IMR-90 (cell line): ENCODE measurements at regions not wholly inside any gene's neighbourhood (a gene's known extent, or its start where the extent isn't known, plus 50 kb on each side); places are given as distances from the start of the nearest gene placed in this dataset.

Experiments used
- ATAC-seq: fragments of 200-7000 bp; cut with Tn5 transposase; 2 replicates; pipeline ENCODE4 v1.9.1; 2020; ENCODE audit warnings: low read depth, mild to moderate bottlenecking, moderate library complexity
- BruUV-seq: library from RNA; stranded (reverse); fragments of 400-500 nt; replicated peaks from 2 replicates; lab custom pipeline; 2021; lab: Mats Ljungman, UMichigan
- CTCF ChIA-PET: fragments of 300-600 bp; formaldehyde crosslinking; extraction: SDS; loops from one replicate; lab custom pipeline; 2021; ENCODE audit warnings: antibody characterized with exemption; lab: Yijun Ruan, JAX
- POLR2A ChIA-PET: fragments of 300-600 bp; sonication (Branson Sonifier 250); formaldehyde crosslinking; loops from one replicate; lab custom pipeline; 2022; ENCODE audit warnings: antibody characterized with exemption; ENCODE audit not compliant: unreplicated experiment; lab: Charles Lee
- DNase-seq: peaks from one replicate; pipeline ENCODE4 v3.0.0; 2013
- H2AFZ ChIP-seq: replicated peaks from 2 replicates; pipeline ENCODE3; 2013; ENCODE audit warnings: low read length, mild to moderate bottlenecking; ENCODE audit not compliant: poor library complexity
- H2AK5ac ChIP-seq: 2 replicates; pipeline ENCODE4 v1.6.1; 2013; ENCODE audit warnings: low read depth, low read length, inconsistent platforms
- H2AK9ac ChIP-seq: replicated peaks from 2 replicates; pipeline ENCODE3; 2013; ENCODE audit warnings: mild to moderate bottlenecking, low read depth, low read length, moderate library complexity; ENCODE audit not compliant: poor library complexity
- H2BK120ac ChIP-seq: 2 replicates; pipeline ENCODE4 v1.6.1; 2013; ENCODE audit warnings: low read depth, low read length, inconsistent platforms
- H2BK15ac ChIP-seq: 3 replicates; pipeline ENCODE4 v1.6.1; 2013; ENCODE audit warnings: low read depth, low read length, inconsistent platforms
- H2BK20ac ChIP-seq: 2 replicates; pipeline ENCODE4 v1.6.1; 2013; ENCODE audit warnings: low read depth, mild to moderate bottlenecking, inconsistent platforms, low read length, moderate library complexity
- H2BK5ac ChIP-seq: 2 replicates; pipeline ENCODE4 v1.6.1; 2013; ENCODE audit warnings: mild to moderate bottlenecking, low read depth, low read length, inconsistent platforms; ENCODE audit not compliant: poor library complexity, severe bottlenecking
- H3K14ac ChIP-seq: replicated peaks from 2 replicates; pipeline ENCODE4 v1.6.1; 2013; ENCODE audit warnings: low read depth, low read length, inconsistent platforms
- H3K18ac ChIP-seq: 2 replicates; pipeline ENCODE4 v1.6.1; 2013; ENCODE audit warnings: low read depth, low read length, control low read depth
- H3K23ac ChIP-seq: 2 replicates; pipeline ENCODE4 v1.6.1; 2013; ENCODE audit warnings: low read depth, low read length, inconsistent platforms
- H3K27ac ChIP-seq: 2 replicates; pipeline ENCODE4 v1.5.1; 2013; ENCODE audit warnings: mild to moderate bottlenecking, control low read depth, low read length; ENCODE audit not compliant: insufficient read depth
- H3K27me3 ChIP-seq: 2 replicates; pipeline ENCODE4 v1.6.1; 2013; ENCODE audit warnings: low read length; ENCODE audit not compliant: control insufficient read depth, insufficient read depth
- H3K36me3 ChIP-seq: 2 replicates; pipeline ENCODE4 v1.6.1; 2013; ENCODE audit warnings: low read length, mixed read lengths; ENCODE audit not compliant: control insufficient read depth, insufficient read depth
- H3K4ac ChIP-seq: 2 replicates; pipeline ENCODE4 v1.6.1; 2013; ENCODE audit warnings: low read depth, low read length, inconsistent platforms
- H3K4me1 ChIP-seq: 2 replicates; pipeline ENCODE4 v1.6.1; 2013; ENCODE audit warnings: low read length, mixed read lengths; ENCODE audit not compliant: control insufficient read depth, insufficient read depth
- H3K4me2 ChIP-seq: 2 replicates; pipeline ENCODE4 v1.6.1; 2013; ENCODE audit warnings: low read depth, mild to moderate bottlenecking, control low read depth, low read length, moderate library complexity
- H3K4me3 ChIP-seq: 2 replicates; pipeline ENCODE4 v1.5.1; 2013; ENCODE audit warnings: low read depth, mild to moderate bottlenecking, control low read depth, low read length, moderate library complexity; ENCODE audit not compliant: insufficient read depth
- H3K56ac ChIP-seq: 2 replicates; pipeline ENCODE4 v1.6.1; 2013; ENCODE audit warnings: low read length, inconsistent platforms; ENCODE audit not compliant: insufficient read depth; ENCODE audit errors: extremely low read depth
- H3K79me1 ChIP-seq, 2 experiments: 2 replicates each; pipeline ENCODE4 v1.6.1; 2013; ENCODE audit warnings: low read length in 2 of 2, inconsistent platforms in 1 of 2, low read depth in 1 of 2
- H3K9ac ChIP-seq: 2 replicates; pipeline ENCODE4 v1.6.1; 2013; ENCODE audit warnings: low read depth, low read length, control low read depth
- H3K9me1 ChIP-seq: 2 replicates; pipeline ENCODE4 v1.6.1; 2013; ENCODE audit warnings: low read length, inconsistent platforms; ENCODE audit not compliant: insufficient read depth
- H3K9me3 ChIP-seq: 2 replicates; pipeline ENCODE4 v1.6.1; 2013; ENCODE audit warnings: low read length; ENCODE audit not compliant: control insufficient read depth, insufficient read depth
- H4K20me1 ChIP-seq: 2 replicates; pipeline ENCODE4 v1.6.1; 2013; ENCODE audit warnings: low read length, inconsistent platforms; ENCODE audit not compliant: insufficient read depth
- H4K5ac ChIP-seq: 2 replicates; pipeline ENCODE4 v1.6.1; 2013; ENCODE audit warnings: mild to moderate bottlenecking, low read depth, low read length, control low read depth
- H4K8ac ChIP-seq, 2 experiments: 2 replicates each; pipeline ENCODE4 v1.6.1; 2013; ENCODE audit warnings: low read depth in 2 of 2, low read length in 2 of 2, control low read depth in 1 of 2, inconsistent platforms in 1 of 2
- H4K91ac ChIP-seq: 2 replicates; pipeline ENCODE4 v1.6.1; 2013; ENCODE audit warnings: low read depth, low read length, inconsistent platforms; ENCODE audit not compliant: insufficient read depth
- BHLHE40 ChIP-seq: fragments of 150-350 bp; IDR thresholded peaks from 2 replicates; pipeline ENCODE4 v1.6.1; 2016; ENCODE audit warnings: mild to moderate bottlenecking, low read depth, low read length
- CEBPB ChIP-seq: IDR thresholded peaks from 2 replicates; pipeline ENCODE4 v1.6.1; 2012; ENCODE audit warnings: low read depth, low read length, improper control_type of control experiment
- CHD1 ChIP-seq: IDR thresholded peaks from 2 replicates; pipeline ENCODE4 v1.6.1; 2012; ENCODE audit warnings: low read depth, low read length, improper control_type of control experiment
- CTCF ChIP-seq: conservative IDR thresholded peaks from 2 replicates; pipeline ENCODE4 v1.5.1; 2012; ENCODE audit warnings: mild to moderate bottlenecking, low read depth, low read length, improper control_type of control experiment
- FOS ChIP-seq: fragments of 150-350 bp; IDR thresholded peaks from 2 replicates; pipeline ENCODE4 v1.6.1; 2016; ENCODE audit warnings: low read depth, low read length
- MAFK ChIP-seq: IDR thresholded peaks from 2 replicates; pipeline ENCODE4 v1.6.1; 2012; ENCODE audit warnings: low read depth, low read length, improper control_type of control experiment
- MAZ ChIP-seq: IDR thresholded peaks from 2 replicates; pipeline ENCODE4 v1.6.1; 2012; ENCODE audit warnings: low read depth, mild to moderate bottlenecking, low read length, improper control_type of control experiment, moderate library complexity, borderline replicate concordance
- MXI1 ChIP-seq: IDR thresholded peaks from 2 replicates; pipeline ENCODE4 v1.6.1; 2012; ENCODE audit warnings: low read depth, mild to moderate bottlenecking, low read length, moderate library complexity, borderline replicate concordance
- NFE2L2 ChIP-seq: fragments of 150-350 bp; IDR thresholded peaks from 2 replicates; pipeline ENCODE4 v1.6.1; 2016; ENCODE audit warnings: low read depth, mild to moderate bottlenecking, low read length
- POLR2A ChIP-seq: IDR thresholded peaks from 2 replicates; pipeline ENCODE4 v1.6.1; 2012; ENCODE audit warnings: mild to moderate bottlenecking, low read depth, low read length
- RCOR1 ChIP-seq: IDR thresholded peaks from 2 replicates; pipeline ENCODE4 v1.6.1; 2012; ENCODE audit warnings: mild to moderate bottlenecking, low read length, improper control_type of control experiment; ENCODE audit not compliant: insufficient replicate concordance
- RFX5 ChIP-seq: IDR thresholded peaks from 2 replicates; pipeline ENCODE4 v1.8.0; 2012; ENCODE audit warnings: low read depth, mild to moderate bottlenecking, low read length, moderate library complexity
- SMC3 ChIP-seq: fragments of 150-350 bp; IDR thresholded peaks from 2 replicates; pipeline ENCODE4 v1.6.1; 2016; ENCODE audit warnings: low read depth, mild to moderate bottlenecking, antibody characterized with exemption, low read length, moderate library complexity
- WGBS, 2 experiments: methylation state at CpG; one replicate each; pipeline versions ENCODE4 v1.1.5 to v1.1.7; 2013; ENCODE audit warnings: missing lambda C conversion rate in 2 of 2; ENCODE audit not compliant: insufficient read length in 1 of 2; ENCODE audit errors: extremely low coverage in 2 of 2; 5-methylcytosine and 5-hydroxymethylcytosine counted together
- dilution Hi-C: fragments of 300-500 bp; cut with HindIII; formaldehyde crosslinking; loops from one replicate; pipeline ENCODE4 v1.14.3; 2018; ENCODE audit warnings: low sequenced_read_pairs; ENCODE audit not compliant: unreplicated experiment
- in situ Hi-C: fragments of 300-500 bp; cut with MboI; formaldehyde crosslinking; loops from 3 replicates; pipeline ENCODE4 v1.14.3; 2019; ENCODE audit warnings: low sequenced_read_pairs, inconsistent platforms, mixed read lengths
- intact Hi-C: fragments of 100-400 bp; cut with micrococcal nuclease; formaldehyde crosslinking; loops from 2 replicates; pipeline ENCODE4 v1.10.0; 2022
- TF ChIP-seq, protein P1 (sequence below): fragments of 150-350 bp; IDR thresholded peaks from 2 replicates; pipeline ENCODE4 v1.6.1; 2016; ENCODE audit warnings: low read depth, mild to moderate bottlenecking, low read length, moderate library complexity, borderline replicate concordance
- TF ChIP-seq, protein P2 (sequence below): fragments of 150-350 bp; IDR thresholded peaks from 2 replicates; pipeline ENCODE4 v1.6.1; 2017; ENCODE audit warnings: mild to moderate bottlenecking, antibody characterized with exemption, low read length, low read depth

GRCh38 chr2:104407641-104408040, 446.3 kb upstream of the POU3F3 start:
- DNase-seq (no peak), ATAC-seq (no peak)
- Histone ChIP-seq H4K8ac (no peak overlapping the region), H3K18ac (no peak overlapping the region), H4K5ac (no peak overlapping the region), H3K14ac (no peak overlapping the region), H3K4me2 (no peak overlapping the region), H2AK5ac (no peak overlapping the region), H2BK15ac (no peak overlapping the region), H3K79me1 (no peaks in the 10 kb centered on the region), H2BK20ac (no peak overlapping the region), H3K27me3 (no peaks in the 10 kb centered on the region), H3K23ac (no peak overlapping the region), H2BK120ac (no peak overlapping the region), H2AFZ (no peak overlapping the region), H3K36me3 (no peaks in the 10 kb centered on the region), H4K91ac (no peak overlapping the region), H3K4me3 (no peak overlapping the region), H3K56ac (no peak overlapping the region), H3K9me1 (no peaks in the 10 kb centered on the region), H3K4me1 (no peaks in the 10 kb centered on the region), H3K27ac (no peak overlapping the region), H2BK5ac (no peak overlapping the region), H3K9me3 (peaks cover 12% of the 10 kb centered on the region; the same call in 1 of the 2 replicates), H4K20me1 (no peaks in the 10 kb centered on the region), H3K9ac (no peak overlapping the region), H2AK9ac (no peak overlapping the region), H3K4ac (no peak overlapping the region)
- intact Hi-C loops (no loop called here), dilution Hi-C loops (no loop called here), in situ Hi-C loops (no loop called here)
- TF ChIP-seq MAZ (no peak), BHLHE40 (no peak), CHD1 (no peak), MAFK (no peak), RCOR1 (no peak), CEBPB (no peak), CTCF (no peak), POLR2A (no peak), RFX5 (no peak), SMC3 (no peak), NFE2L2 (no peak), MXI1 (no peak), FOS (no peak)
- TF ChIP-seq, protein P1, sequence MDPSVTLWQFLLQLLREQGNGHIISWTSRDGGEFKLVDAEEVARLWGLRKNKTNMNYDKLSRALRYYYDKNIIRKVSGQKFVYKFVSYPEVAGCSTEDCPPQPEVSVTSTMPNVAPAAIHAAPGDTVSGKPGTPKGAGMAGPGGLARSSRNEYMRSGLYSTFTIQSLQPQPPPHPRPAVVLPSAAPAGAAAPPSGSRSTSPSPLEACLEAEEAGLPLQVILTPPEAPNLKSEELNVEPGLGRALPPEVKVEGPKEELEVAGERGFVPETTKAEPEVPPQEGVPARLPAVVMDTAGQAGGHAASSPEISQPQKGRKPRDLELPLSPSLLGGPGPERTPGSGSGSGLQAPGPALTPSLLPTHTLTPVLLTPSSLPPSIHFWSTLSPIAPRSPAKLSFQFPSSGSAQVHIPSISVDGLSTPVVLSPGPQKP = no peak
- TF ChIP-seq, protein P2, sequence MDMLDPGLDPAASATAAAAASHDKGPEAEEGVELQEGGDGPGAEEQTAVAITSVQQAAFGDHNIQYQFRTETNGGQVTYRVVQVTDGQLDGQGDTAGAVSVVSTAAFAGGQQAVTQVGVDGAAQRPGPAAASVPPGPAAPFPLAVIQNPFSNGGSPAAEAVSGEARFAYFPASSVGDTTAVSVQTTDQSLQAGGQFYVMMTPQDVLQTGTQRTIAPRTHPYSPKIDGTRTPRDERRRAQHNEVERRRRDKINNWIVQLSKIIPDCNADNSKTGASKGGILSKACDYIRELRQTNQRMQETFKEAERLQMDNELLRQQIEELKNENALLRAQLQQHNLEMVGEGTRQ = no peak
- BruUV-seq = no TSS peak
- ChIA-PET CTCF (no interaction called here), POLR2A (no interaction called here)
- WGBS, 2 experiments = no CpG with 5 or more reads among the region's 2 CpGs
